ENCODE measurements at regions not wholly inside any gene's neighbourhood (a gene's known extent, or its start where the extent isn't known, plus 50 kb on each side); places are given as distances from the start of the nearest gene placed in this dataset.

GRCh38 chr5:167143716-167144115 is 1147.7 kb upstream of the WWC1 start:
- DNase-seq (ENCODE audit: low read depth, low spot score): peak; percentile 1
- in situ Hi-C loops (cut with HindIII; ENCODE audit: low pct_unique_long_range_greater_than_20kb, low sequenced_read_pairs): no loop called here

- no peak for DNase-seq (ENCODE audit: low read depth, low spot score)
- in situ Hi-C loops (cut with HindIII; ENCODE audit: low pct_unique_long_range_greater_than_20kb, low sequenced_read_pairs): no loop called here
Measured at GRCh38 chr5:167145841-167146240, 1145.6 kb upstream of the WWC1 start.

- in situ Hi-C loops (cut with HindIII; ENCODE audit: low pct_unique_long_range_greater_than_20kb, low sequenced_read_pairs): no loop called here
- no peak for DNase-seq (ENCODE audit: low read depth, low spot score)
Measured at GRCh38 chr5:167147879-167148278, 1143.6 kb upstream of the WWC1 start.

- in situ Hi-C loops (cut with HindIII; ENCODE audit: low pct_unique_long_range_greater_than_20kb, low sequenced_read_pairs): no loop called here
Measured at GRCh38 chr5:167150661-167151060, 1140.8 kb upstream of the WWC1 start.

GRCh38 chr5:167152561-167152960 is 1138.9 kb upstream of the WWC1 start:
- in situ Hi-C loops (cut with HindIII; ENCODE audit: low pct_unique_long_range_greater_than_20kb, low sequenced_read_pairs): no loop called here
- DNase-seq (ENCODE audit: low read depth, low spot score): no peak

More at GRCh38 chr5:167150661-167151060, 1140.8 kb upstream of the WWC1 start:
- no peak for DNase-seq (ENCODE audit: low read depth, low spot score)

- no peak for DNase-seq (ENCODE audit: low read depth, low spot score)
- in situ Hi-C loops (cut with HindIII; ENCODE audit: low pct_unique_long_range_greater_than_20kb, low sequenced_read_pairs): no loop called here
Measured at GRCh38 chr5:167155387-167156005, 1135.9 kb upstream of the WWC1 start.

- in situ Hi-C loops (cut with HindIII; ENCODE audit: low pct_unique_long_range_greater_than_20kb, low sequenced_read_pairs): no loop called here
- no peak for DNase-seq (ENCODE audit: low read depth, low spot score)
Measured at GRCh38 chr5:167156446-167156845, 1135.0 kb upstream of the WWC1 start.

GRCh38 chr5:167158588-167158987 is 1132.9 kb upstream of the WWC1 start:
- in situ Hi-C loops (cut with HindIII; ENCODE audit: low pct_unique_long_range_greater_than_20kb, low sequenced_read_pairs): no loop called here
- DNase-seq (ENCODE audit: low read depth, low spot score): no peak

GRCh38 chr5:167160388-167160787 is 1131.1 kb upstream of the WWC1 start:
- DNase-seq (ENCODE audit: low read depth, low spot score): no peak
- in situ Hi-C loops (cut with HindIII; ENCODE audit: low pct_unique_long_range_greater_than_20kb, low sequenced_read_pairs): no loop called here

- in situ Hi-C loops (cut with HindIII; ENCODE audit: low pct_unique_long_range_greater_than_20kb, low sequenced_read_pairs): no loop called here
- DNase-seq (ENCODE audit: low read depth, low spot score): no peak
Measured at GRCh38 chr5:167166696-167167095, 1124.7 kb upstream of the WWC1 start.

- in situ Hi-C loops (cut with HindIII; ENCODE audit: low pct_unique_long_range_greater_than_20kb, low sequenced_read_pairs): no loop called here
- no peak for DNase-seq (ENCODE audit: low read depth, low spot score)
Measured at GRCh38 chr5:167167191-167167795, 1124.2 kb upstream of the WWC1 start.

- no peak for DNase-seq (ENCODE audit: low read depth, low spot score)
- in situ Hi-C loops (cut with HindIII; ENCODE audit: low pct_unique_long_range_greater_than_20kb, low sequenced_read_pairs): no loop called here
Measured at GRCh38 chr5:167168971-167169370, 1122.5 kb upstream of the WWC1 start.

- no peak for DNase-seq (ENCODE audit: low read depth, low spot score)
- in situ Hi-C loops (cut with HindIII; ENCODE audit: low pct_unique_long_range_greater_than_20kb, low sequenced_read_pairs): no loop called here
Measured at GRCh38 chr5:167171056-167171455, 1120.4 kb upstream of the WWC1 start.

- in situ Hi-C loops (cut with HindIII; ENCODE audit: low pct_unique_long_range_greater_than_20kb, low sequenced_read_pairs): no loop called here
- DNase-seq (ENCODE audit: low read depth, low spot score): no peak
Measured at GRCh38 chr5:167177736-167178135, 1113.7 kb upstream of the WWC1 start.

- in situ Hi-C loops (cut with HindIII; ENCODE audit: low pct_unique_long_range_greater_than_20kb, low sequenced_read_pairs): no loop called here
- no peak for DNase-seq (ENCODE audit: low read depth, low spot score)
Measured at GRCh38 chr5:167180906-167181305, 1110.5 kb upstream of the WWC1 start.

- DNase-seq (ENCODE audit: low read depth, low spot score): no peak
- in situ Hi-C loops (cut with HindIII; ENCODE audit: low pct_unique_long_range_greater_than_20kb, low sequenced_read_pairs): no loop called here
Measured at GRCh38 chr5:167205881-167206280, 1085.6 kb upstream of the WWC1 start.

- in situ Hi-C loops (cut with HindIII; ENCODE audit: low pct_unique_long_range_greater_than_20kb, low sequenced_read_pairs): no loop called here
- DNase-seq (ENCODE audit: low read depth, low spot score): peak; percentile 0
Measured at GRCh38 chr5:167207081-167207480, 1084.4 kb upstream of the WWC1 start.

- in situ Hi-C loops (cut with HindIII; ENCODE audit: low pct_unique_long_range_greater_than_20kb, low sequenced_read_pairs): no loop called here
- DNase-seq (ENCODE audit: low read depth, low spot score): no peak
Measured at GRCh38 chr5:167208911-167209310, 1082.5 kb upstream of the WWC1 start.

- in situ Hi-C loops (cut with HindIII; ENCODE audit: low pct_unique_long_range_greater_than_20kb, low sequenced_read_pairs): no loop called here
Measured at GRCh38 chr5:167217097-167217743, 1074.2 kb upstream of the WWC1 start.

More at GRCh38 chr5:167217097-167217743, 1074.2 kb upstream of the WWC1 start:
- DNase-seq (ENCODE audit: low read depth, low spot score): no peak

All from SK-MEL-5 (cell line).